ENCODE measurements at regions not wholly inside any gene's neighbourhood (a gene's known extent, or its start where the extent isn't known, plus 50 kb on each side); places are given as distances from the start of the nearest gene placed in this dataset.

DNA sequence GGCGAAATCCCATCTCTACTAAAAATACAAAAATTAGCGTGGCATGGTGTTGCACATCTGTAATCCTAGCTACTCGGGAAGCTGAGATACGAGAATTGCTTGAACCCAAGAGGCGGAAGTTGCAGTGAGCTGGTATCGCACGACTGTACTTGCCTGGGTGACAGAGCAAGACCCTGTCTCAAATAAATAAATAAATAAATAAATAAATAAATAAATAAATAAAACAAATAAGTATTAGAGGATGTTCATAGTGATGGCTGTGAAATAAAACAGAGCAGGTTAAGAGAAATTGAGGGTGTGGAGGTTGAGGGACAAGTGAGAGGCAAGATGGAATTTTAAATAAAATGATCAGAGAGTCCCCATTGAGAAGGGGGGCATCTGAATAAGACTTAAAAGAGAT lies 124.7 kb upstream of the DST start:
- H3K9me3 ChIP-seq (ENCODE audit: control insufficient read depth, insufficient read depth, low read length): no peaks in the 10 kb centered on the region
- H3K4me2 ChIP-seq (ENCODE audit: low read length): no peak overlapping the region
- no peaks in the 10 kb centered on the region for H4K20me1 ChIP-seq (ENCODE audit: control insufficient read depth, insufficient read depth, low read depth, low read length)
- H3K79me2 ChIP-seq (ENCODE audit: control insufficient read depth, low read length): peaks cover 22% of the 10 kb centered on the region
- no peaks in the 10 kb centered on the region for H3K9me2 ChIP-seq (replicated peaks; ENCODE audit: control insufficient read depth, low read length)
- H3K36me3 ChIP-seq (ENCODE audit: control insufficient read depth, low read length): no peaks in the 10 kb centered on the region
- no peak overlapping the region for H3K27ac ChIP-seq (ENCODE audit: low read depth, low read length)
- H3K4me1 ChIP-seq (ENCODE audit: control insufficient read depth, low read length): peaks cover 5% of the 10 kb centered on the region; the same call in 1 of the 2 replicates
- H3K4me3 ChIP-seq (ENCODE audit: low read length): no peak overlapping the region
- H3K27me3 ChIP-seq (ENCODE audit: control insufficient read depth, low read length): no peaks in the 10 kb centered on the region
- H3F3A ChIP-seq (ENCODE audit: control insufficient read depth, insufficient read depth): no peaks in the 10 kb centered on the region
- TF ChIP-seq, protein P1, sequence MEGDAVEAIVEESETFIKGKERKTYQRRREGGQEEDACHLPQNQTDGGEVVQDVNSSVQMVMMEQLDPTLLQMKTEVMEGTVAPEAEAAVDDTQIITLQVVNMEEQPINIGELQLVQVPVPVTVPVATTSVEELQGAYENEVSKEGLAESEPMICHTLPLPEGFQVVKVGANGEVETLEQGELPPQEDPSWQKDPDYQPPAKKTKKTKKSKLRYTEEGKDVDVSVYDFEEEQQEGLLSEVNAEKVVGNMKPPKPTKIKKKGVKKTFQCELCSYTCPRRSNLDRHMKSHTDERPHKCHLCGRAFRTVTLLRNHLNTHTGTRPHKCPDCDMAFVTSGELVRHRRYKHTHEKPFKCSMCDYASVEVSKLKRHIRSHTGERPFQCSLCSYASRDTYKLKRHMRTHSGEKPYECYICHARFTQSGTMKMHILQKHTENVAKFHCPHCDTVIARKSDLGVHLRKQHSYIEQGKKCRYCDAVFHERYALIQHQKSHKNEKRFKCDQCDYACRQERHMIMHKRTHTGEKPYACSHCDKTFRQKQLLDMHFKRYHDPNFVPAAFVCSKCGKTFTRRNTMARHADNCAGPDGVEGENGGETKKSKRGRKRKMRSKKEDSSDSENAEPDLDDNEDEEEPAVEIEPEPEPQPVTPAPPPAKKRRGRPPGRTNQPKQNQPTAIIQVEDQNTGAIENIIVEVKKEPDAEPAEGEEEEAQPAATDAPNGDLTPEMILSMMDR (IDR thresholded peaks at IDR 0.05; ENCODE audit: low read depth, low read length, poor library complexity, severe bottlenecking): no peak
- no peak for TF ChIP-seq EZH2phosphoT487 (IDR thresholded peaks at IDR 0.05; ENCODE audit: borderline replicate concordance, low read length)

DNA sequence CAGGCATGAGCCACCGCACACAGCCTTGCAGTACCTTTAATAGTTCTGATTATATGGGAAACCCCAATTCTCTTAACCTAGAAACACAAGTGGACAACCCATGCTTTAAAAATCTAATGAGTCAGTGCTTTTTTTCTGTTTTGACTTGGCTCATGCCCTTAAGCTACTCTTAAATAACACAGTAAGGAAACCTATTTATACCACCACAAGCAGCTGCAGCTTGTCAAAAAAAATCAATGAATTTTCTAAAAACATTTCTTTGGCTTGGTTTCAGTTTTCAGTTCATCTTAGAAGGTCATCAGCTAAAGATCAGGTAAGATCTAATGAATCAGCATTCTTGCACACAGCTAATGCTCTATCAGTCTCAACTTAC lies 124.1 kb upstream of the DST start:
- Histone ChIP-seq H3K79me2 (ENCODE audit: control insufficient read depth, low read length) (peaks cover 24% of the 10 kb centered on the region), H3K27ac (ENCODE audit: low read depth, low read length) (no peak overlapping the region), H3K4me2 (ENCODE audit: low read length) (no peak overlapping the region)

DNA sequence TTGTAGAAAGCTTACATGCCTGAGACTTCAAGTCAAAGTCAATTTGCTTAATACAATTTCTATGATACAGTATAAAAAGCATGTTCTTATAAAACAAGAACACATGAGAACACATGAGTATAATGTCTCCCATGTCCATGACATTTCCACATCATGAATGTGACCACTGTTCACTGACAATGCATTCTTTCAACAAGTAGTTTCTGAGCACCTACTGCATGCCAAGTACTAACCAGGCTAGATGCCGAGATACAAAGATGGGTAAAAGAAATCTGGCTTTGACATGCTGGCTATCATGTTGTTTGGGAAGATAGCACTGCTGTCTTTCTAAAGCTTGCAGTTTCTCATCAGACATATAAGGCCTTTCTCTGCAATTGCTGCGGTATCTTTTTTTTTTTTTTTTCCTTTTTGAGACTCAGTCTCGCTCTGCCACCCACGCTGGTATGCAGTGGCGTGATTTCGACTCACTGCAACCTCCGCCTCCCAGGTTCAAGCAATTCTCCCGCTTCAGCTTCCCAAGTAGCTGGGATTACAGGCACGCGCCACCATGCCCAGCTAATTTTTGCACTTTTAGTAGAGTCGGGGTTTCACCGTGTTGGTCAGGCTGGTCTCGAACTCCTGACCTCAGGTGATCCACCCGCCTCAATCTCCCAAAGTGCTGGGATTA lies 123.6 kb upstream of the DST start:
- Histone ChIP-seq H3F3A (ENCODE audit: control insufficient read depth, insufficient read depth) (no peaks in the 10 kb centered on the region), H4K20me1 (ENCODE audit: control insufficient read depth, insufficient read depth, low read depth, low read length) (no peaks in the 10 kb centered on the region), H3K36me3 (ENCODE audit: control insufficient read depth, low read length) (no peaks in the 10 kb centered on the region), H3K9me3 (ENCODE audit: control insufficient read depth, insufficient read depth, low read length) (no peaks in the 10 kb centered on the region), H3K9me2 (replicated peaks; ENCODE audit: control insufficient read depth, low read length) (no peaks in the 10 kb centered on the region), H3K4me1 (ENCODE audit: control insufficient read depth, low read length) (peaks cover 7% of the 10 kb centered on the region), H3K27ac (ENCODE audit: low read depth, low read length) (no peak overlapping the region), H3K4me2 (ENCODE audit: low read length) (no peak overlapping the region), H3K79me2 (ENCODE audit: control insufficient read depth, low read length) (peaks cover 24% of the 10 kb centered on the region), H3K4me3 (ENCODE audit: low read length) (no peak overlapping the region), H3K27me3 (ENCODE audit: control insufficient read depth, low read length) (no peaks in the 10 kb centered on the region)
- TF ChIP-seq EZH2phosphoT487 (IDR thresholded peaks at IDR 0.05; ENCODE audit: borderline replicate concordance, low read length): no peak
- TF ChIP-seq, protein P1 (IDR thresholded peaks at IDR 0.05; ENCODE audit: low read depth, low read length, poor library complexity, severe bottlenecking): no peak

More for the DNA sequence above, 124.1 kb upstream of the DST start:
- no peaks in the 10 kb centered on the region for H3K27me3 ChIP-seq (ENCODE audit: control insufficient read depth, low read length)
- TF ChIP-seq, protein P1 (IDR thresholded peaks at IDR 0.05; ENCODE audit: low read depth, low read length, poor library complexity, severe bottlenecking): no peak
- no peak for TF ChIP-seq EZH2phosphoT487 (IDR thresholded peaks at IDR 0.05; ENCODE audit: borderline replicate concordance, low read length)
- peaks cover 5% of the 10 kb centered on the region; the same call in 1 of the 2 replicates for H3K4me1 ChIP-seq (ENCODE audit: control insufficient read depth, low read length)
- no peaks in the 10 kb centered on the region for H3K9me2 ChIP-seq (replicated peaks; ENCODE audit: control insufficient read depth, low read length)
- H3K4me3 ChIP-seq (ENCODE audit: low read length): no peak overlapping the region
- H4K20me1 ChIP-seq (ENCODE audit: control insufficient read depth, insufficient read depth, low read depth, low read length): no peaks in the 10 kb centered on the region
- H3F3A ChIP-seq (ENCODE audit: control insufficient read depth, insufficient read depth): no peaks in the 10 kb centered on the region
- no peaks in the 10 kb centered on the region for H3K36me3 ChIP-seq (ENCODE audit: control insufficient read depth, low read length)
- no peaks in the 10 kb centered on the region for H3K9me3 ChIP-seq (ENCODE audit: control insufficient read depth, insufficient read depth, low read length)

Data from DOHH2 (cell line).